Fibroblast of the conjunctiva (primary cell): ENCODE measurements at regions not wholly inside any gene's neighbourhood (a gene's known extent, or its start where the extent isn't known, plus 50 kb on each side); places are given as distances from the start of the nearest gene placed in this dataset.

Experiments used
- DNase-seq: peaks from one replicate; pipeline ENCODE4 v3.0.0-alpha.2; 2010; ENCODE audit warnings: low read depth

- DNase-seq = no peak
Measured at GRCh38 chr7:84399661-84400060, 205.1 kb upstream of the SEMA3A start.

DNA sequence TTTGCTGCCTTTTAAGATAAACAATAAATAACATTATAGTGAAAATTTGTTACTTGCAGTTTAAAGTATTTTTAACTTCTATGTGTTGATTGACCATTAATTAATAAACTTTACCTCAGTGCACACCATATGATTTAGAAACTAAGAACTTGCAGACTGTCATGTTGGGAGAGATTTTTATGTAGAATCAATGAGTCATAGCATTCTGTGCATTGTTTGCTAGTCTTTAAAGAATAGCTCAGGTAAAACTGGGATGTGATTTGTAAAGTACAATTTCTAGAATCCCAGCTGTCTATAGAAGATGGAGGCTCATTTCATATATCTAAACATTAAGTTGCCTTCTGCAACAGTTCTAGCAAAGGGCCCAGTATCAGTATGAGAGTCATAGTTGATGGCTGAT lies 199.6 kb upstream of the SEMA3A start:
- no peak for DNase-seq

DNA sequence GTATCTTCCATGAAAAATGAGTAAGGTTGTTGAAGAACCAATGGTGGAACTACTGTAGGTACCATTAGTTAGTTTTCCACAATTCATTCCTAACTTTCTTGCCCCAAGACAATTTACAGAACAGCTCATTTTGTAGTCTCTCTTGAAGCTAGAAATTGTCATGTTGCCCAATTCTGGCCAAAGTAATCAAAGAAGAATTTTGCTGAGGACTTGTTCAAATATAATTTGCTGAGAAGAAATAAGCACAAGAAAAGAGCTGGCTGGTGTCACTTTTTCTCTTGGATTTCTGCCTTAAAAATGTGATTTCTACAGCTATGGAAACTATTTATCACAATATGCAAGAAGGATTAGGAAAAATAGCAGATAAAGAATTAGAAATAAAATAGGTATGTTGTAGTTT lies 199.2 kb upstream of the SEMA3A start:
- no peak for DNase-seq

DNA sequence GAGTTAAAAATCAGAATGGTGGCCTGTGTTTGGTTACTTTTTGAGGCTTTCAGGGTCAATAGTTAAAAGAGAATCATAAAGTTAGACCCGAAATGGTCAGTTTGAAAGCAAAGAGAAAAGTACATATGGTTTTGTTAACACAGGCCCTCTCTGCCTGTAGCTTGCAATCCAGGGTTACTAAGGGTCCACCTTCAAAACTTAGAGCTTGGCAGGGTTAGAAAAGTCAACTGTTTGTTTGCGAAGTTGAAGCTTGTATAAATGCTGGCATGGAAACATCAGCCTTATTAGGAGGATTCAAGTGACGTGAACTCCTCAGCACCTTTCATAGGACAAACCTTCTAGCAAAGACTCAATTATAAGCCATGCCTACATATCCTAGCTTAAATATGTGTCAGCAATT lies 196.3 kb upstream of the SEMA3A start:
- DNase-seq = no peak

DNA sequence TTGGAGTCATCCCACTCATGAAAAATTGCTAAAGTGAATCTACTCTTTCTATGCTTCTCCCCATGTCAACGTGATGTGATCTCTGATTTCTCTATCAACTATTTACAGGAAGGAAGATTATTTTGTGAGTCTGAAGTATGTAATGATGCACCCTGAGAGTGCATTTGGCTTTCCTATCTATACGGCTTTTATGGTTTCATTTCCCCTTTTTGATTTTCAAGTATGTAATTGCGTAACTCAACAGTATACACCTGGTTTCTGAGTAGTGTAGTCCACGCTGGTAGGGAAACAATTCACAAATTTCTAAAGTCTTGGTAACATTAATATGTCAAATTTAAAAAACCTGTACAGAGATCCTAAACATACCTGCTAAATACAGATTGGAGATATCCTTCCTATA lies 194.7 kb upstream of the SEMA3A start:
- no peak for DNase-seq

GRCh38 chr7:84387595-84387994 lies 193.0 kb upstream of the SEMA3A start:
- DNase-seq = no peak

DNA sequence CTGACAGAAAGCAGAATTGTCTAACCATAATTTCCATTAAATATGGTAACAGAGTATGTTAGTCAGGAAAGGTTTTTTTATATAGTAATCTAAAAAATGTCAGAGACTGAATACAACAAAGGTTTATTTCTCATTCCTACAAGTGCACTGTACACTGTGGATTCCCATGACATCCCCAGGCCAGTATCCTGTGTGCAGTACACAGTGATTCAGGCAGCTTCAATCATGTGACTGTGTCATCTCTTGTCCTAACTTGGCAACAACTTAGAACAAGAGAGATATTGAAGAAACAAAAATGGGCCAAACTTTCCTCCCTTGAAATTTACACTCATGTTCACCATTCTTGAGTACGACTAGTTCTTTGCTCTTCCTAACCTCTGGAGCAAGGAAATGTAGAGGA lies 189.8 kb upstream of the SEMA3A start:
- DNase-seq = no peak

DNA sequence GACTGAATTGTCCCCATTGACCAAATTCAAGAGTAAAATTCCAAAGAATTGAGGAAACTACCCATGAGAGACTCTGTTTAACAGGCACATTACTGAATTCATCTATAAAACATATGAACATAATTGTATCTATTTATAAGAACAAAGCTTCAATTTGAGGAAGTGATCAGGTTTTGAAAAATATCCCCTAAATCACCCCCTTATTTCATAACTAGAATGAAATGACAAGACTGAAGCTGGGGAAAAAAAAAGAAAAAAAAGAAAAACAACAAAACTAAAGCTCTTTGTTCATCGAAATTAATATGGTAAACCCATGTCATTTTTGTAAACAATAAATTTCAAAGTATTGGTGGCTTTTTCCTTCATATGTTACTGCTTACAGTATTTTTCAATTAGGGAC lies 184.9 kb upstream of the SEMA3A start:
- no peak for DNase-seq

GRCh38 chr7:84372712-84373111 lies 178.1 kb upstream of the SEMA3A start:
- DNase-seq = peak; percentile 45

DNA sequence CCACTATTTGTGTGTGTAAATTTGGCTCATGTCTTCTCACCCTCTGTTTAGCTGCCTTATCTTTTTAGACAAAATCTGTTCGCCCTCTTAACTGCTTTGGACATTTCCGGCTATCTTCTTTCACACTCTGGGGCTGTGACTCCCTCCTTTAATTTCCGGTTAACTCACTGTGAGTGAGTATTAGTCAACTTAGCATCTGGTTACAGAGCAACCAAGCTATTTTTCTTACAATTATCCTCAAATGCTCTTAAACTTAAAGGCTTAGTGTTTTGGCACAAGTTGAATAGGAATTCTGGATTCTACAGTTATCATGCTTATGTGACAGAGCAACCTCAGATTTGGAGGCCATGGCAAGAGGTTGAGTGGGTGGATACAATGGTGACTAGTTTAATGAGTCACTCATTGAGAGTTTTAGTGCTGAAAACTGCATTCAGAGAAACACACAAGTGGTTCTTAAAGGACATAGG lies 177.6 kb upstream of the SEMA3A start:
- DNase-seq = peak; percentile 79

DNA sequence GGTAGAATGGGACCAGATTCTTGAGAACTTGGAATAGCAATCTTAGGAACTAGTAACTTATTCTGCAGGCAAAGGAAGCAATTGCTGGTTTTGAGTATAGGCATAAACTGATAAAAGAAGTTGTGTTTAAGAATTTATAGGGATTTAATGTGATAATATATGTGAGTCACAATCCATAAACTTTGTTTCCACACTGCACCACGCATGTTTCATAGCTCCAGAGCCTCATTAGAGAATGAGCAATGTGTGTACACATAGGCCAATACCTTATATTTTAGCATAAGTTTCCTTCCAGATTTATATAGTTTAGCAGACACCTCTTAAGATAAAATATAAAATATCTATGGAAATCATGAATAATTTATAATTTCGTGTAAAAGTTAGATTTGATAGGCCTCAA lies 175.5 kb upstream of the SEMA3A start:
- no peak for DNase-seq

DNA sequence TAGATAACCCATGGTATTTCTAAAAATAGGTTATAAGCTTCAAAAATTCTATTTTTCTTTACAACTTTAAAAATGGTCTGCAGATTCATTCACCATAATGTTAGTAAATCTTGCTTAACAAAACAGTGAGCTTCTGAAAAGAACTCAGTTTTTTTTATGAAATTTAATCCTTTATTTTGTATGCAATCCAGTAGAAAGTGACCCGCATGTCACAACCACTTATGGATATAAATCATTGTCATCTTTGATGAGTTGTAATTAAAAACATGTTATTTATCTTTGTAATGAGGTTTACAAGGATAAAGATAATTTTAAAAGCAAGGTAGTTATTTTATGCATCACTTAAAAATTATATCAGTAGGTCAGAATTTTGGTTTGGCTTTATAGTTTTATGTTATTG lies 173.5 kb upstream of the SEMA3A start:
- no peak for DNase-seq

DNA sequence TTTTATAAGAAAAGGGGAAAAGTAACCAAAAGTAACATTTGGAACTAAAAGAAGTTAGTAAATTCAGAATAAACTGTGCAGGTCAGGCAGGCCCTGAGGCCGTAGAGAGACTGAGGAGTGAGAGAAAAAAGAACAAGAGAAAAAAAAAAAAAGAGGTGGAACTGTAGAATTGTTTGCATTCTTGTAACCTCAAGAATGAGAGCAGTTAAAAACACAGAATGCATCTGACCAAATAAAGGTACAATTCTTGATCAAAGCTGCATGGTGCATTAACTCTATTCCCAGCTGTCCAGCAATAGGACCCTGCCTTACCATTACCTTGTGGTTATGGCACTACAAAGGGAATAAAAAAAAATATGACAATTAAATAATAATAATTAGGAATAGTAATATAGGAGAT lies 170.1 kb upstream of the SEMA3A start:
- peak; percentile 13 for DNase-seq

DNA sequence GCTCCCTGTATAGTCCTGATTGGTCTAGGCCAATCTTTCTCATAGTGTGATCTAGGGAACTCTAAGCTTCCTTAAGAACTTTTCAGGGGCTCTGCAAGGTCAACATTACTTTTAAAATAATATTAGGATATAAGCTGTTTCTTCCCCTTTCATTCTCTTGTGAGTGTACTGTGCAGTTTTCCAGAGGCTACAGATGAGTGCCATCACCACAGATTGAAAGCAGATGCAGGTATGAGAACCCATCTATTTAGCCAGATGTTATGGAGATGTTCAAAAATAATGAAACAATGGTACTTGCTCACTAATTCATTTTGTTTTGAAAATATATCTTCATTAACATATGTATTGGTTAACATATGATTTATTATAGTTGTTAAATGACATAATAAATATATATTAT lies 169.2 kb upstream of the SEMA3A start:
- peak; percentile 10 for DNase-seq

GRCh38 chr7:84362828-84363227 lies 168.2 kb upstream of the SEMA3A start:
- no peak for DNase-seq

DNA sequence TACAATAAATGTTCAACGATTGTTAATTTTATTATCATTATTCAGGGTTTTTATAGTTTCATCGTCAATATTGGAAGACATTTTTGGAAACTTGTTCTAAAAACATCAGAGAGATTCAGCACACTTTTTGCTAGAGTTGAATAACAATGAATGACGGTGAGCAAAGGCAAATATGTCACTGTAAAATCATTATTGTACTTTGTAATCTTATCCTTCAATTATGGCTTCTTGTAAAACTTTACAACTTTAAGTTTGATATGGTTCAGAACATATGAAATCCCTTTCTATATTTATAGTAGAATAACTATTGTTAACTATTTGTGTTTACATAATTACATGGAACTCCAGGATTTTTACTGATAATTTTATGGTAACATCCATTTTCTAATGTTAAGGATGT lies 167.8 kb upstream of the SEMA3A start:
- DNase-seq = no peak

GRCh38 chr7:84354866-84355265 lies 160.3 kb upstream of the SEMA3A start:
- no peak for DNase-seq

DNA sequence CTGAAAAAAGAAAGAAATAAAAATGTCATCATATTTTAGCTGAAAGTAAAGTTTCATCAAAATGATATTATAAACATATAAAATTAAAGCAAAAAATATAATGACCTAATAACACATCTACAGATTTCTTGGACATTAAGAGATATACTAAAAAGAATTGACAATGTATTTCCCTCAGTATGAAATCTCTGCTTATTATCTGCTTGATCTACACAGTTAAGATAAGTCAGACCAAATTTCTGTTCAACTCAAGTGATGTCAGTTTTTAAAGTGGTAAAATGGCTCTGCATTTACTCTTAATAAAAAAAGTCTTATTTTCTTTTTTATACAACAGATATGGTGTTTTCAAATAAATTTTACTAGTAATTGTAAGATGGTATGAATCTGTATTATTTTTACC lies 159.4 kb upstream of the SEMA3A start:
- no peak for DNase-seq

DNA sequence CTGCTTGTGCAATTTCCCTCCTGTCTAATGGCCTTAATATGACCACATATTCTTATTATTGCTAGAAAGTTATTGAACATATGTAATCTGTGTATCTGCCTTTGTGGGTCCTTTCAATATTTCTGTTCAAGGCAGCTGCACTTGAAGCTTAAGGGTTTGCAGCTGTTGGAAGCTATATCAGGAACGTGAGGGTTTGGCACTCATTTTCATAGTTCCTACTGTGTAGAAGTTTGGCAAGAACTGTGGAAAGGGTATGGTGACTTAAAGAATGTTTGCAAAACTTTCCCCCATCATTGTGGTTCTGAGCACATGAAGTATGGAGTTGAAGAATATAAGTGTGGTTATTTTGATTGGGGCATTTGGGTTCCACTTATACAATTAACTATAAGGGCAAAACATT lies 144.7 kb upstream of the SEMA3A start:
- DNase-seq = peak; percentile 51

DNA sequence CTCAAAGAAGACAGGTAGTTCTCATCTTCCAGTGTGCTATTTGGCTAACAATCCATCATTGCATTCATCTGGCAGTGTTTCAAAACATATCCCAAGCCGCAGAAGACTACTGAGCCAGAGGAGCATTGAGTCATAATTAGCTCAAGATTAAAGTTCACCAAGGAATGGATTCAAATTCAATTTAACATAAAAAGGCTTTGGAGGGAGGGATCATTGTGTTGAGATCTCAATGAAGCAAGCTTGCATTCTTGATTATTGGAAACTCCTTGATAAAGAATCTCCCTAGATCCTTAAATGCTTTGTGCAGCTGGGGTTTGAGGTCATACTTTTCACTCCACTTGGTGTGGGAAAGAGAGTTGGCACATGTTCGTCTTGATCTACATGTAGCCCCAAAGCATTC lies 142.8 kb upstream of the SEMA3A start:
- peak; percentile 36 for DNase-seq

DNA sequence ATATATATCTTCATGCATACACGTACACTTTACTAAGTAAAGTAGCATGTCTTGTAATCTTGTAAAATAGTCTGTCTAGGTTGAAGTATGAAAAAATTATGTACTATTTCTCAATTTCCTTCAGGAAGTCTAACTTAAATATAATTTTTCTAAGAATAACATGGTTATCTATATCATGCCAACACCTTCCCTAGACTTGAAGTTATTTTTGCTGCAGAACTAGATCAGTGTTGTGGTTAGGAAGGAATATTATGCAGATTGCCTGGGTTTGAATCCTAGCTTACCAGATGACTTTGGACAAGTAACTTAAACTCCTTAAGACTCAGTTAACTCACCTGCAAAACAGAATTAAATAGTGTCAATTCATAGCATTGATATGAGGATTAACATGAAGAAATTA lies 142.2 kb upstream of the SEMA3A start:
- DNase-seq = no peak

GRCh38 chr7:84336303-84336702 lies 141.7 kb upstream of the SEMA3A start:
- peak; percentile 33 for DNase-seq

GRCh38 chr7:84331616-84332015 lies 137.0 kb upstream of the SEMA3A start:
- DNase-seq = no peak

- no peak for DNase-seq
Measured at GRCh38 chr7:84328571-84328970, 134.0 kb upstream of the SEMA3A start.

- DNase-seq = no peak
Measured at GRCh38 chr7:84324136-84324630, 129.6 kb upstream of the SEMA3A start.
